HEK293 (cell line): ENCODE measurements at regions not wholly inside any gene's neighbourhood (a gene's known extent, or its start where the extent isn't known, plus 50 kb on each side); places are given as distances from the start of the nearest gene placed in this dataset.
A peak's percentile ranks its signal among the peaks of the same experiment; 100 is the strongest.

Source experiments
- CTCF ChIA-PET: fragments of 350-600 bp; formaldehyde crosslinking; extraction: SDS; loops from one replicate; lab custom pipeline; 2021; ENCODE audit warnings: antibody characterized with exemption; lab: Yijun Ruan, JAX
- POLR2A ChIA-PET: fragments of 300-600 bp; formaldehyde crosslinking; extraction: SDS; loops from one replicate; lab custom pipeline; 2020; ENCODE audit warnings: antibody characterized with exemption, inconsistent platforms; lab: Yijun Ruan, JAX
- H3K27ac ChIP-seq: fragments of 200-500 bp; sonication (Bioruptor generic); 2 replicates; pipeline ENCODE4 v1.5.1; 2014; ENCODE audit warnings: low read depth, low read length, control low read depth, inconsistent platforms; ENCODE audit errors: extremely low read depth
- H3K36me3 ChIP-seq, 2 experiments: fragments of 200-500 bp in 1 of 2; sonication (Bioruptor generic) in 1 of 2; 1 replicate in 1 of 2; 2 replicates in 1 of 2; pipeline ENCODE4 v1.5.1; 2014 to 2017; ENCODE audit warnings: inconsistent platforms in 2 of 2, low read length in 2 of 2; ENCODE audit not compliant: control insufficient read depth in 2 of 2, insufficient read depth in 1 of 2
- H3K4me1 ChIP-seq: fragments of 200-500 bp; sonication (Bioruptor generic); 2 replicates; pipeline ENCODE4 v1.5.1; 2014; ENCODE audit warnings: mild to moderate bottlenecking, low read length, inconsistent platforms; ENCODE audit not compliant: control insufficient read depth, insufficient read depth
- H3K4me3 ChIP-seq: 2 replicates; pipeline ENCODE4 v1.5.1; 2011; ENCODE audit warnings: low read depth, mild to moderate bottlenecking, control low read depth, low read length, moderate library complexity
- H3K9me3 ChIP-seq: fragments of 200-500 bp; sonication (Bioruptor generic); 2 replicates; pipeline ENCODE4 v1.5.1; 2014; ENCODE audit warnings: low read depth, low read length, inconsistent platforms; ENCODE audit not compliant: control insufficient read depth, insufficient read depth
- ELK4 ChIP-seq: IDR thresholded peaks from 2 replicates; pipeline ENCODE4 v1.6.1; 2011; ENCODE audit warnings: mild to moderate bottlenecking, low read depth, low read length, borderline replicate concordance
- MYNN ChIP-seq: fragments of 450-650 bp; formaldehyde crosslinking; IDR thresholded peaks from 2 replicates; pipeline ENCODE4 v1.5.1; 2016; ENCODE audit warnings: missing biosample characterization, missing genetic modification characterization, borderline replicate concordance
- PRDM1 ChIP-seq: fragments of 450-650 bp; formaldehyde crosslinking; IDR thresholded peaks from 2 replicates; pipeline ENCODE4; 2016; ENCODE audit warnings: missing biosample characterization, missing genetic modification characterization
- ZBTB8A ChIP-seq: fragments of 450-650 bp; formaldehyde crosslinking; IDR thresholded peaks from 2 replicates; pipeline ENCODE4 v1.5.1; 2016; ENCODE audit warnings: missing biosample characterization, missing genetic modification characterization
- ZNF174 ChIP-seq: fragments of 450-650 bp; formaldehyde crosslinking; IDR thresholded peaks from 2 replicates; pipeline ENCODE4 v1.5.0; 2017; ENCODE audit warnings: missing biosample characterization, mild to moderate bottlenecking, missing genetic modification characterization
- ZNF223 ChIP-seq: fragments of 450-650 bp; formaldehyde crosslinking; IDR thresholded peaks from 2 replicates; pipeline ENCODE4 v1.5.1; 2016; ENCODE audit warnings: missing biosample characterization, missing genetic modification characterization
- ZNF24 ChIP-seq: fragments of 450-650 bp; formaldehyde crosslinking; IDR thresholded peaks from 2 replicates; pipeline ENCODE4 v1.5.1; 2016; ENCODE audit warnings: missing biosample characterization, missing genetic modification characterization
- ZNF280D ChIP-seq: fragments of 450-650 bp; formaldehyde crosslinking; IDR thresholded peaks from 2 replicates; pipeline ENCODE4 v1.5.1; 2016; ENCODE audit warnings: missing biosample characterization, missing genetic modification characterization
- ZNF311 ChIP-seq: fragments of 450-650 bp; formaldehyde crosslinking; IDR thresholded peaks from 2 replicates; pipeline ENCODE4 v1.5.1; 2017; ENCODE audit warnings: missing biosample characterization, missing genetic modification characterization, borderline replicate concordance
- ZNF324 ChIP-seq: fragments of 450-650 bp; formaldehyde crosslinking; IDR thresholded peaks from 2 replicates; pipeline ENCODE4 v1.5.1; 2016; ENCODE audit warnings: missing biosample characterization, missing genetic modification characterization
- ZNF362 ChIP-seq: fragments of 450-650 bp; formaldehyde crosslinking; IDR thresholded peaks from 2 replicates; pipeline ENCODE4 v1.5.1; 2016; ENCODE audit warnings: missing biosample characterization, missing genetic modification characterization
- ZNF391 ChIP-seq: fragments of 450-650 bp; formaldehyde crosslinking; IDR thresholded peaks from 2 replicates; pipeline ENCODE4 v1.5.1; 2016; ENCODE audit warnings: low read depth, missing biosample characterization, missing genetic modification characterization, borderline replicate concordance
- ZNF473 ChIP-seq: fragments of 450-650 bp; formaldehyde crosslinking; IDR thresholded peaks from 2 replicates; pipeline ENCODE4 v1.5.1; 2017; ENCODE audit warnings: missing biosample characterization, missing genetic modification characterization
- ZNF555 ChIP-seq: fragments of 450-650 bp; formaldehyde crosslinking; conservative IDR thresholded peaks from 2 replicates; pipeline ENCODE4 v1.5.1; 2017; ENCODE audit warnings: missing biosample characterization, mild to moderate bottlenecking, missing genetic modification characterization, inconsistent platforms
- ZNF558 ChIP-seq: fragments of 450-650 bp; formaldehyde crosslinking; IDR thresholded peaks from 2 replicates; pipeline ENCODE4 v1.5.1; 2016; ENCODE audit warnings: missing biosample characterization, missing genetic modification characterization
- ZNF571 ChIP-seq: fragments of 450-650 bp; formaldehyde crosslinking; IDR thresholded peaks from 2 replicates; pipeline ENCODE4 v1.5.0; 2017; ENCODE audit warnings: missing biosample characterization, missing genetic modification characterization
- ZNF623 ChIP-seq: fragments of 450-650 bp; formaldehyde crosslinking; IDR thresholded peaks from 2 replicates; pipeline ENCODE4 v1.5.1; 2016; ENCODE audit warnings: missing biosample characterization, missing genetic modification characterization
- ZNF707 ChIP-seq: fragments of 450-650 bp; formaldehyde crosslinking; IDR thresholded peaks from 2 replicates; pipeline ENCODE4 v1.5.1; 2016; ENCODE audit warnings: missing biosample characterization, missing genetic modification characterization
- TF ChIP-seq, protein P1 (sequence below): fragments of 450-650 bp; formaldehyde crosslinking; IDR thresholded peaks from 2 replicates; pipeline ENCODE4 v1.5.1; 2016; ENCODE audit warnings: missing biosample characterization, missing genetic modification characterization

GRCh38 chr3:30245858-30246622, 360.4 kb upstream of the TGFBR2 start:
- peak; percentile 69 for TF ChIP-seq PRDM1 (tag by site-specific recombination)
- no peak for TF ChIP-seq ZBTB8A
- TF ChIP-seq ZNF623 (tag by site-specific recombination): no peak
- TF ChIP-seq, protein P1, sequence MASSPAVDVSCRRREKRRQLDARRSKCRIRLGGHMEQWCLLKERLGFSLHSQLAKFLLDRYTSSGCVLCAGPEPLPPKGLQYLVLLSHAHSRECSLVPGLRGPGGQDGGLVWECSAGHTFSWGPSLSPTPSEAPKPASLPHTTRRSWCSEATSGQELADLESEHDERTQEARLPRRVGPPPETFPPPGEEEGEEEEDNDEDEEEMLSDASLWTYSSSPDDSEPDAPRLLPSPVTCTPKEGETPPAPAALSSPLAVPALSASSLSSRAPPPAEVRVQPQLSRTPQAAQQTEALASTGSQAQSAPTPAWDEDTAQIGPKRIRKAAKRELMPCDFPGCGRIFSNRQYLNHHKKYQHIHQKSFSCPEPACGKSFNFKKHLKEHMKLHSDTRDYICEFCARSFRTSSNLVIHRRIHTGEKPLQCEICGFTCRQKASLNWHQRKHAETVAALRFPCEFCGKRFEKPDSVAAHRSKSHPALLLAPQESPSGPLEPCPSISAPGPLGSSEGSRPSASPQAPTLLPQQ (tag by site-specific recombination): no peak
- no peak for TF ChIP-seq ZNF311 (tag by site-specific recombination)
- TF ChIP-seq ZNF473 (tag by site-specific recombination): no peak
- no peak for TF ChIP-seq ZNF223 (tag by site-specific recombination)
- no peak for TF ChIP-seq ZNF571 (tag by site-specific recombination)
- ChIA-PET POLR2A (no interaction called here), CTCF (no interaction called here)
- Histone ChIP-seq H3K36me3 (no peaks in the 10 kb centered on the region), H3K27ac (no peak overlapping the region), H3K4me1 (no peaks in the 10 kb centered on the region), H3K9me3 (no peaks in the 10 kb centered on the region), H3K4me3 (no peak overlapping the region)

- no peaks in the 10 kb centered on the region for H3K36me3 ChIP-seq
- H3K4me1 ChIP-seq: no peaks in the 10 kb centered on the region
- H3K4me3 ChIP-seq: no peak overlapping the region
- no peak for TF ChIP-seq ZNF707 (tag by site-specific recombination)
- no peak for TF ChIP-seq MYNN (tag by site-specific recombination)
- no peak for TF ChIP-seq ZNF362 (tag by site-specific recombination)
- no peak for TF ChIP-seq ZNF555
- no peak for TF ChIP-seq ZNF391 (tag by site-specific recombination)
- TF ChIP-seq ELK4: no peak
- no peak for TF ChIP-seq ZNF280D (tag by site-specific recombination)
- TF ChIP-seq ZNF324: no peak
- TF ChIP-seq ZNF24: no peak
- no peak for TF ChIP-seq ZNF558 (tag by site-specific recombination)
- no peak for TF ChIP-seq ZNF174 (tag by site-specific recombination)
- TF ChIP-seq, all 188 proteins: peak for 0
- H3K27ac ChIP-seq: no peak overlapping the region
- POLR2A ChIA-PET: no interaction called here
- H3K9me3 ChIP-seq: no peaks in the 10 kb centered on the region
- CTCF ChIA-PET: no interaction called here
Observed at GRCh38 chr3:30248423-30248822, 358.0 kb upstream of the TGFBR2 start.
